ENCODE measurements at regions not wholly inside any gene's neighbourhood (a gene's known extent, or its start where the extent isn't known, plus 50 kb on each side); places are given as distances from the start of the nearest gene placed in this dataset.

GRCh38 chr9:93846349-93846748 is 108.8 kb downstream of the BARX1 start (continued):
- no peak for TF ChIP-seq POU6F1 (CRISPR knock-in tag; IDR thresholded peaks at IDR 0.05; ENCODE audit: borderline replicate concordance, low read depth)
- no peak for TF ChIP-seq TSHZ2 (CRISPR knock-in tag; IDR thresholded peaks at IDR 0.05)

- TF ChIP-seq ZNF8 (CRISPR knock-in tag; IDR thresholded peaks at IDR 0.05) (no peak), GLIS3 (CRISPR knock-in tag; IDR thresholded peaks at IDR 0.05) (no peak), TOX (CRISPR knock-in tag; IDR thresholded peaks at IDR 0.05; ENCODE audit: borderline replicate concordance) (no peak), POU6F1 (CRISPR knock-in tag; IDR thresholded peaks at IDR 0.05; ENCODE audit: borderline replicate concordance, low read depth) (no peak), PATZ1 (CRISPR knock-in tag; IDR thresholded peaks at IDR 0.05; ENCODE audit: borderline replicate concordance) (no peak), ZC3H10 (CRISPR knock-in tag; IDR thresholded peaks at IDR 0.05) (no peak), BACH2 (CRISPR knock-in tag; IDR thresholded peaks at IDR 0.05; ENCODE audit: borderline replicate concordance) (no peak), CSRNP3 (CRISPR knock-in tag; IDR thresholded peaks at IDR 0.05) (no peak), ZNF565 (CRISPR knock-in tag; conservative IDR thresholded peaks at IDR 0.05; ENCODE audit: low read depth) (no peak), CSDC2 (CRISPR knock-in tag; IDR thresholded peaks at IDR 0.05) (no peak), PPARA (CRISPR knock-in tag; IDR thresholded peaks at IDR 0.05; ENCODE audit: borderline replicate concordance) (no peak), SNAI2 (CRISPR knock-in tag; IDR thresholded peaks at IDR 0.05) (no peak)
- ATAC-seq, result no peak
Measured at GRCh38 chr9:93843396-93843795, 111.8 kb downstream of the BARX1 start.

- no peak for TF ChIP-seq CSRNP3 (CRISPR knock-in tag; IDR thresholded peaks at IDR 0.05)
- TF ChIP-seq ARNTL (CRISPR knock-in tag; IDR thresholded peaks at IDR 0.05; ENCODE audit: borderline replicate concordance, low read depth), result no peak
- no peak for TF ChIP-seq PPARA (CRISPR knock-in tag; IDR thresholded peaks at IDR 0.05; ENCODE audit: borderline replicate concordance)
- TF ChIP-seq PATZ1 (CRISPR knock-in tag; IDR thresholded peaks at IDR 0.05; ENCODE audit: borderline replicate concordance), result no peak
- no peak for TF ChIP-seq ZFP30 (CRISPR knock-in tag; IDR thresholded peaks at IDR 0.05)
- TF ChIP-seq GLIS3 (CRISPR knock-in tag; IDR thresholded peaks at IDR 0.05), result no peak
- TF ChIP-seq ZFP3 (CRISPR knock-in tag; IDR thresholded peaks at IDR 0.05), result no peak
- no peak for TF ChIP-seq ESRRG (CRISPR knock-in tag; IDR thresholded peaks at IDR 0.05)
- no peak for ATAC-seq
Measured at GRCh38 chr9:93830606-93831005, 124.5 kb downstream of the BARX1 start.
